GM20431 (cell line): ENCODE measurements at regions not wholly inside any gene's neighbourhood (a gene's known extent, or its start where the extent isn't known, plus 50 kb on each side); places are given as distances from the start of the nearest gene placed in this dataset.

ENCODE experiments used
- in situ Hi-C: fragments of 300-500 bp; cut with MseI, MboI; formaldehyde crosslinking; loops from one replicate; pipeline ENCODE4 v1.15.0; 2020; ENCODE audit warnings: low sequenced_read_pairs; ENCODE audit not compliant: unreplicated experiment

GRCh38 chr15:47492195-47492594, 225.1 kb upstream of the SEMA6D start:
- in situ Hi-C loops = no loop called here

DNA sequence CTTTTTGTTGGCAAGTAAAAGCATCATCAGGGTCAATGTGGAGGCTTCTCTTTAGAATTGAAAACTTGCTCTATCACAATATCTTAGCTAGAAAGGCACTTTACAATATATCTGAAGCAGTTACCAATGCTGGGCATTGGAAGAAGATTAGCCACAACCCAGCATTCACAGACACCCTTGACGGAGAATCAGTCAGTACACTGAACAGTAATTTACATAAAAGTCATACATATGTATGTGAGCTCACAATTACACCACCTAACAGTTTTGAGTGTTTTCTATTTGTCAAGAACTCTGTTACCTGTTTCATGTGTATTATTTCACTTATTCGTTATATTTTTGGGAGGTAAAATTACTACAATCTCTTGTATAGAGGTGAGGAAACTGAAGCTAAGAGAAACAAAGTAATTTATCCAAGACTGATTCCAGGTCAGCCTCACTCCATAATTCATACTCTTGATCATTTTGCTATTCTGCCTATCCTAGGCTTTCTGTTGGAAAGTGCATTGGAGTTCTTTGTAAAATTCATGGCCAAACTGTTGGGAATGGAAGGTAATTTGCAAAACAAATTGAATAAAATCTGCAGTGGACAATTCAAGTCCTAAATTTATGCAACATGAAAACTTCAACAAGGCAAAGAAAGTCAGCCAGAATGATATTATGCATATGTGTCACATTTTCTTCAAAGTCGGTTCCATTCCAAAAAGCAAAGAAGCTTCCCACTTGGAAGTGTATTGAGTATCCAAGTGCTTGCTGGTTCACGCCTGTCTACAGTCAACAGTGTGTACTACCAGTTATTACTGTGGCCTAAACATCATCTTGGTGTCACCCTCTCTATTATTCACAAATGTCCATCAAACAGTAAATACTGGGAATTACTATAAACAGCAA, 223.7 kb upstream of the SEMA6D start:
- in situ Hi-C loops = no loop called here

DNA sequence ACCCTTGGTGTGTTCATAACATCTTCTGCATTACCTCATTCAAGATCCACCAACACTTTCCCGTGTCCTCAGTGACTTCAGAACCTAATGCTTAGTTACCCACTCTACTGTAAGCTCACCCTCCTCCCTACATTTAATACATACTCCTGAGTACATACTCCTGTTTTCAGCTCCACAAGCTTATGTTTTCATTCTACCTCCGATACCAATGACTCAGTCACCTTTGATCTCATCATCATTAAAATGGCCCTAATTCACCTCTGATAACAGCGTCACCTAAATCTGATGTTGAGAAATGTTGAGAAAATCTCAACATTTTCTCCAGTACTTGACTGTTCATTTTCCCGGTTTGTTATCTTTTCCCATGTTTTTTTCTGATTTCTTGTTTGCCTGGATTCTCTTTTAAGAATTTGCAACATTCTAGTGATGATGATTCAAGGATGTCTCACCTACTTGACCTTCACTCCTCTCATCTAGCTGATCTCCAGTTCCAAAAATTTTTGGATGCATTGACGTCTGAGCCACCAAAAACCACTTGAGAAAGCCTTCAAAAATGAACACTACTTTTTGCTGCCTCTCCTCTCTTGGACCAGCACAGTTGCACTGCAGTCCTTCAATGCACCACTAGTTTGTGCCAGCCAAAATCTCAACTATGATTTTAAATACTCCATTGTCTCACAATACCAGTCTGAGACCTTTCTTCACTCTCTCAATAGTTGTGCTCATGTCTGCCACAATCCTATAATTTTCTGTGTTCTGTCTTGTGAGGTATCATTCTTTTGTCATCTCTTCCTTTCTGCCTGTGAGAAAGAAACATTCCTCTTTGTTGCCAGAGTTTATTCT, 220.7 kb upstream of the SEMA6D start:
- in situ Hi-C loops = no loop called here

- in situ Hi-C loops = loop anchor here (25.0 kb wide), 1 partner anchor 89 kb away; no protein-coding TSS in a partner anchor
These were observed 216.5 kb upstream of the SEMA6D start for GRCh38 chr15:47500842-47501241.

DNA sequence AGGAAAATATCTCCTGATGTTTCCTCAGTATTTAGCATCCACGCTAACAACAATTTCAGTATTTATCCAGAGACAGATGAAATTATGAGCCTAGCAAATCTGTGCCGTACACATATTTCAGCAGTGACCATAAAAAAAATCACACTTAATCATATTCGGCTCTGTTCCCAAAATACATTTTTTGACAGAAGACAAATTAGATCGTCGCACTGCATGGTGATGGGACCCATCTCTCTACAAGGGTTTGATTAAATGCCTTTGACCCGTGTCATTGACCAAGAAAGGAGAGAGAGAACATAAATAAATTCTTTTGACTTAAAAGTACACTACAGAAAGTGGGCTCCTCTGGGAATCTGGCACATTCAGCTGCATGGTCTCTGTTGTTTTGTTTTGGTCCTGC, 215.3 kb upstream of the SEMA6D start:
- in situ Hi-C loops = loop anchor here (25.0 kb wide), 1 partner anchor 90 kb away; no protein-coding TSS in a partner anchor

DNA sequence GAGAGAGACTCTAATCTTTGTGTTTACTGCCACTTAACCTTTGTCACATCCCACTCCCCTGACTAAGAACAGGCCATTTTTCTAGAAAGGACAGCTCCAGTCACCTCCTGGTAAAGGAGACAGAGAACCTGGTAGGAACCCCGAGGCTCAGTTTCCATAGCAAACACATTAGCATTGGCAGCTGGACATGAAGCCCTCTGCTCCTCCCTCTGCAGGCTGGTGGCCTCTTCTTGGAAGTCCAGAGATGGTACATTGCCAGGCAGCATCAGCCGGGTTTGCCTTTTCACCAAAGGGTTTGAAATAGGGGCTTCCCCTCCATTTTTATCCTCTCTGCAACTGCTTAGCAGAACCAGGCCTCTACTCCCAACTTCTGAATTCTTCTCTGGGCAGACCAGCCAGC, 213.4 kb upstream of the SEMA6D start:
- in situ Hi-C loops = loop anchor here (25.0 kb wide), 1 partner anchor 92 kb away; no protein-coding TSS in a partner anchor

- in situ Hi-C loops = loop anchor here (25.0 kb wide), 1 partner anchor 92 kb away; no protein-coding TSS in a partner anchor
These were observed 212.6 kb upstream of the SEMA6D start for GRCh38 chr15:47504624-47505256.

GRCh38 chr15:47505712-47506328, 211.5 kb upstream of the SEMA6D start:
- in situ Hi-C loops = loop anchor here (25.0 kb wide), 1 partner anchor 94 kb away; no protein-coding TSS in a partner anchor

GRCh38 chr15:47506329-47507100, 210.8 kb upstream of the SEMA6D start:
- in situ Hi-C loops = loop anchor here (25.0 kb wide), 1 partner anchor 94 kb away; no protein-coding TSS in a partner anchor

GRCh38 chr15:47507221-47507985, 209.9 kb upstream of the SEMA6D start:
- in situ Hi-C loops = loop anchor here (25.0 kb wide), 1 partner anchor 95 kb away; no protein-coding TSS in a partner anchor

DNA sequence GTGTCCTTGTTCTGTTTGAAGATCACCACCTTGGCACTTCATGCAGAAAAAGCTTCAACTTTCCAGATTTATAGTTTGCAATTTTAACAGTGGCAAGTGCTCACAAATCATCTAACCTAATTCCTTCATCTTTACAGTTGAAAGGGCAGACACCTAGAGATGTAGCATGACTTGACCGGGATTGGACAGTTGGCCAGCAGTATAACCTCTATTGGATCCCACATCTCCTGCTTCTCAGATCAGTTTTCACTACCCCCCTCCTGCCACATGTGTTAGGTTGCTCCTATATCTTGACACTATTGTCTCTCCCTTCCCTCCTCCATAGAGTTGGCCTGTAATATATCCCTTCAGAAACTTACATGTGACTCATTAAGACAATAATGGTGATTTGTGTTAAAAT, 206.0 kb upstream of the SEMA6D start:
- in situ Hi-C loops = loop anchor here (25.0 kb wide), 1 partner anchor 99 kb away; no protein-coding TSS in a partner anchor

GRCh38 chr15:47513471-47513870, 203.8 kb upstream of the SEMA6D start:
- in situ Hi-C loops = loop anchor here (25.0 kb wide), 1 partner anchor 101 kb away; no protein-coding TSS in a partner anchor

GRCh38 chr15:47514200-47514652, 203.1 kb upstream of the SEMA6D start:
- in situ Hi-C loops = loop anchor here (25.0 kb wide), 1 partner anchor 102 kb away; no protein-coding TSS in a partner anchor

GRCh38 chr15:47516558-47516957, 200.7 kb upstream of the SEMA6D start:
- in situ Hi-C loops = loop anchor here (25.0 kb wide), 1 partner anchor 104 kb away; no protein-coding TSS in a partner anchor

- in situ Hi-C loops = loop anchor here (25.0 kb wide), 1 partner anchor 105 kb away; no protein-coding TSS in a partner anchor
These were observed 200.3 kb upstream of the SEMA6D start for GRCh38 chr15:47516972-47517371.

DNA sequence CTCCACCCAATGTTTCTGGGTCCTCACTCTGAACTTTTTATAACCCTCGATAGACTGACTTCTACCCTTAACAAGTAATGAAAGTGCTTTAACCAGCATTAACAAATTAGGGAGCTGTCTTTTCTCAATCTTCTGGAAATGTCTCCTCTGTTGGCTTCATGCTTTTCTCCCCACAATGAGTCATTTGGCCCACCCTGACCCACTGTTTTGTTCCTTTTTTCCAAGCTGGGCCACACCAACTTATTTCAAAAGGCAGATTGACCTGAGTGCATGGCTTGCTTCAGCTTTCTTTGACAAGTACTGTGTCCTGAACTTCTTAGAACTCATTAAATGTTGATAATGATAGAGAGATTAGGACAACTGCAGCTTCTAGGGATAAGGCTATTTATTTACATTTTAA, 199.6 kb upstream of the SEMA6D start:
- in situ Hi-C loops = loop anchor here (25.0 kb wide), 1 partner anchor 105 kb away; no protein-coding TSS in a partner anchor

GRCh38 chr15:47523681-47524475, 193.4 kb upstream of the SEMA6D start:
- in situ Hi-C loops = loop anchor here (25.0 kb wide), 1 partner anchor 112 kb away; no protein-coding TSS in a partner anchor
